Skin of body (tissue), 1 donor: ENCODE measurements at regions not wholly inside any gene's neighbourhood (a gene's known extent, or its start where the extent isn't known, plus 50 kb on each side); places are given as distances from the start of the nearest gene placed in this dataset.

Source experiments
- DNase-seq: peaks from one replicate; lab custom pipeline; 2025; lab: John Stamatoyannopoulos, UW

GRCh38 chr6:91330896-91331295 is 744.0 kb upstream of the MAP3K7 start:
- DNase-seq, result peak; percentile 9

GRCh38 chr6:91328241-91328640 is 741.4 kb upstream of the MAP3K7 start:
- no peak for DNase-seq

GRCh38 chr6:91324711-91325110 is 737.8 kb upstream of the MAP3K7 start:
- no peak for DNase-seq

- no peak for DNase-seq
Measured at GRCh38 chr6:91317984-91318383, 731.1 kb upstream of the MAP3K7 start.

GRCh38 chr6:91317247-91317835 is 730.5 kb upstream of the MAP3K7 start:
- DNase-seq, result no peak

- DNase-seq, result no peak
Measured at GRCh38 chr6:91310178-91310577, 723.3 kb upstream of the MAP3K7 start.

- no peak for DNase-seq
Measured at GRCh38 chr6:91305755-91306154, 718.9 kb upstream of the MAP3K7 start.

- DNase-seq, result no peak
Measured at GRCh38 chr6:91304521-91304920, 717.6 kb upstream of the MAP3K7 start.

GRCh38 chr6:91303326-91303725 is 716.5 kb upstream of the MAP3K7 start:
- no peak for DNase-seq

GRCh38 chr6:91299544-91300491 is 712.9 kb upstream of the MAP3K7 start:
- DNase-seq, result no peak

GRCh38 chr6:91298543-91299145 is 711.8 kb upstream of the MAP3K7 start:
- DNase-seq, result no peak

- no peak for DNase-seq
Measured at GRCh38 chr6:91293395-91293794, 706.5 kb upstream of the MAP3K7 start.

- DNase-seq, result no peak
Measured at GRCh38 chr6:91291071-91291470, 704.2 kb upstream of the MAP3K7 start.

GRCh38 chr6:91288741-91289140 is 701.9 kb upstream of the MAP3K7 start:
- DNase-seq, result no peak

- no peak for DNase-seq
Measured at GRCh38 chr6:91281901-91282300, 695.0 kb upstream of the MAP3K7 start.

GRCh38 chr6:91280494-91280830 is 693.6 kb upstream of the MAP3K7 start:
- no peak for DNase-seq

- no peak for DNase-seq
Measured at GRCh38 chr6:91279740-91280493, 693.0 kb upstream of the MAP3K7 start.

GRCh38 chr6:91278416-91278815 is 691.5 kb upstream of the MAP3K7 start:
- DNase-seq, result no peak

- DNase-seq, result no peak
Measured at GRCh38 chr6:91276315-91276714, 689.4 kb upstream of the MAP3K7 start.

- peak; percentile 1 for DNase-seq
Measured at GRCh38 chr6:91273729-91274128, 686.9 kb upstream of the MAP3K7 start.

GRCh38 chr6:91271807-91272206 is 684.9 kb upstream of the MAP3K7 start:
- DNase-seq, result no peak

GRCh38 chr6:91268941-91269340 is 682.1 kb upstream of the MAP3K7 start:
- DNase-seq, result no peak
